ENCODE measurements at regions not wholly inside any gene's neighbourhood (a gene's known extent, or its start where the extent isn't known, plus 50 kb on each side); places are given as distances from the start of the nearest gene placed in this dataset.
"Not testable (repeated sequence)": the region's sequence is repeated elsewhere in the genome, so short reads cannot be mapped to it uniquely, and the experiment has no call there.

DNA sequence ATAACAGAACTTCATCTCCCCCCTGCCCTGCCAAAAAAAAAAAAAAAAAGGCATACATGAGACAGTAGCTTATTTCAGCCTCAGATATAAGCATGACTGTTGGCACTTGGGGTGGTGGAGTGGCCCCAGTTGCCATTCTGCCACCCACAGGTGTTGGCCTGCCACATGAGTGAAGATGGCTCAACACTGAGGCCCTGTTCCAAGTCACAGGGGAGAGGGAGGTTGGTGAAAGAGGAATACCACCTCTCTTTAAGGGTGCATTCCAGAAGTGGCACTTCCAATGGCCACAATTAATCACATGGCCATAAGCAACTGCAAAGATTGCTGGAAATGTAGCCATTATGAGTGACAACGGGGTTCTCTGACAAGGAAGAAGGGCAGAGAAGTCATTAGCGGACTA, 61.9 kb upstream of the JARID2 start:
- TF ChIP-seq, protein P1, sequence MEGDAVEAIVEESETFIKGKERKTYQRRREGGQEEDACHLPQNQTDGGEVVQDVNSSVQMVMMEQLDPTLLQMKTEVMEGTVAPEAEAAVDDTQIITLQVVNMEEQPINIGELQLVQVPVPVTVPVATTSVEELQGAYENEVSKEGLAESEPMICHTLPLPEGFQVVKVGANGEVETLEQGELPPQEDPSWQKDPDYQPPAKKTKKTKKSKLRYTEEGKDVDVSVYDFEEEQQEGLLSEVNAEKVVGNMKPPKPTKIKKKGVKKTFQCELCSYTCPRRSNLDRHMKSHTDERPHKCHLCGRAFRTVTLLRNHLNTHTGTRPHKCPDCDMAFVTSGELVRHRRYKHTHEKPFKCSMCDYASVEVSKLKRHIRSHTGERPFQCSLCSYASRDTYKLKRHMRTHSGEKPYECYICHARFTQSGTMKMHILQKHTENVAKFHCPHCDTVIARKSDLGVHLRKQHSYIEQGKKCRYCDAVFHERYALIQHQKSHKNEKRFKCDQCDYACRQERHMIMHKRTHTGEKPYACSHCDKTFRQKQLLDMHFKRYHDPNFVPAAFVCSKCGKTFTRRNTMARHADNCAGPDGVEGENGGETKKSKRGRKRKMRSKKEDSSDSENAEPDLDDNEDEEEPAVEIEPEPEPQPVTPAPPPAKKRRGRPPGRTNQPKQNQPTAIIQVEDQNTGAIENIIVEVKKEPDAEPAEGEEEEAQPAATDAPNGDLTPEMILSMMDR (conservative IDR thresholded peaks at IDR 0.05; ENCODE audit: control insufficient read depth, insufficient read depth, low read depth, low read length) = no peak
- H3K4me3 ChIP-seq (ENCODE audit: control insufficient read depth, low read depth, low read length) = no peak overlapping the region
- DNase-seq (ENCODE audit: low read depth) = no peak

- TF ChIP-seq, protein P1 (conservative IDR thresholded peaks at IDR 0.05; ENCODE audit: control insufficient read depth, insufficient read depth, low read depth, low read length) = no peak
- no peak for DNase-seq (ENCODE audit: low read depth)
- H3K4me3 ChIP-seq (ENCODE audit: control insufficient read depth, low read depth, low read length) = no peak overlapping the region
These were observed 61.4 kb upstream of the JARID2 start for GRCh38 chr6:15184441-15184861.

DNA sequence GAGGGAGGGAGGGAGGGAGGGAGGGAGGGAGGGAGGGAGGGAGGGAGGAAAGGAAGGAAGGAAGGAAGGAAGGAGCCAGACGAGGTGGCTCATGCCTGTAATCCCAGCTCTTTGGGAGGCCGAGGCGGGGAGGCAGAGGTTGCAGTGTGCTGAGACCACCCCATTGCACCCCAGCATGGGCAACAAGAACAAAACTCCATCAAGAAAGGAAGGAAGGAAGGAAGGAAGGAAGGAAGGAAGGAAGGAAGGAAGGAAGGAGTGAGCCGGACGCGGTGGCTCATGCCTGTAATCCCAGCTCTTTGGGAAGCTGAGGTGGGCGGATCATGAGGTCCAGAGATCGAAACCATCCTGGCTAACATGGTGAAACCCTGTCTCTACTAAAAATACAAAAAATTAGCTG, 60.8 kb upstream of the JARID2 start:
- DNase-seq (ENCODE audit: low read depth); H3K4me3 ChIP-seq (ENCODE audit: control insufficient read depth, low read depth, low read length): not testable (repeated sequence)

DNA sequence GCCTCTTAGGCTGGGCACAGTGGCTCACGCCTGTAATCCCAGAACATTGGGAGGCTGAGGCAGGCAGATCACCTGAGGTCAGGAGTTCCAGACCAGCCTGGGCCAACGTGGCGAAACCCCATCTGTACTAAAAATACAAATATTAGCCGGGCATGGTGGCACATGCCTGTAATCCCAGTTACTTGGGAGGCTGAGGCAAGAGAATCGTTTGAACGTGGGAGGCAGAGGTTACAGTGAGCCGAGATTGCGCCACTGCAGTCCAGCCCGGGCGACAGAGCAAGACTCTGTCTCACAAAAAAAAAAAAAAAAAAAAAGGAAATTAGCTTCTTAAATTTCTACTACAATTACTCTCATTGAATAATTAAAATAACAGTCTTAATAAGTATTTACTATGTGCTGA, 52.4 kb upstream of the JARID2 start:
- not testable (repeated sequence) for DNase-seq (ENCODE audit: low read depth); H3K4me3 ChIP-seq (ENCODE audit: control insufficient read depth, low read depth, low read length)

DNA sequence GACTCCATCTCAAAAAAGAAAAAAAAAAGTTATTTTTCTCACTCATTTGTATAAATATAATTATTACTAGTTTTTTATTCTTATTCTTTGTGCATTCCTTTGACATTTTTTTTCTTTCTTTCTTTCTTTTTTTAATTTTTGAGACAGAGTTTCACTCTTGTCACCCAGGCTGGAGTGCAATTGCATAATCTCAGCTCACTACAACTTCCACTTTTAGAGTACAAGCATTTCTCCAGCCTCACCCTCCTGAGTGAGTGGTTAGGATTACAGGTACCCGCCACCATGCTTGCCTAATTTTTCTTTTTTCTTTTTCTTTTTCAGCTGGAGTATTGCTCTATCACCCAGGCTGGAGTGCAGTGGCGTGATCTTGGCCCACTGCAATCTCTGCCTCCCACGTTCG, 51.4 kb upstream of the JARID2 start:
- no peak for DNase-seq (ENCODE audit: low read depth)
- H3K4me3 ChIP-seq (ENCODE audit: control insufficient read depth, low read depth, low read length) = no peak overlapping the region
- TF ChIP-seq, protein P1 (conservative IDR thresholded peaks at IDR 0.05; ENCODE audit: control insufficient read depth, insufficient read depth, low read depth, low read length) = no peak

Measured in fibroblast of mammary gland (primary cell).